GM18873 (cell line): ENCODE measurements at regions not wholly inside any gene's neighbourhood (a gene's known extent, or its start where the extent isn't known, plus 50 kb on each side); places are given as distances from the start of the nearest gene placed in this dataset.
"Not testable (repeated sequence)": the region's sequence is repeated elsewhere in the genome, so short reads cannot be mapped to it uniquely, and the experiment has no call there.

ENCODE experiments used
- ATAC-seq: cut with Tn5 transposase; IDR thresholded peaks from one replicate; pipeline ENCODE4 v1.9.1; 2021; ENCODE audit warnings: mild to moderate bottlenecking, moderate library complexity, moderate number of reproducible peaks; ENCODE audit not compliant: unreplicated experiment, low FRiP score

DNA sequence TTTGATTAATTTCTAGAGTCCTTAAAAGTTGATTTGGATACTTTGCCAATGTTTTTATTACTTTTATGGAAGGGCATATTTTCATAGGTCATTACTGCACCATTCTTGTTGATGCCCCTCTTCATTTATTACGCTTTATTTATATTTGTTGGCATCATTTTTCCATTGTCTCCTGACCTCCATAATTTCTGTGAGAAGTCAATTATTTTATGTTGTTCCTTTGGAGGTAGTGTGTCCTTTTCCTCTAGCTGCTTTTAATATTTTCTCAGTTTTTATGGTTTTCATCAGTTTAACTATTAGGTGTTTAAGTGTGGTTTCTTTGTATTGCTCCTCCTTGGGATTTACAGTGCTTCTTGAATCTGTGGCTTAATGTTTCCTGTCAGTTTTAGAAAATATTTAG lies 134.9 kb downstream of the SAMD9 start:
- no peak for ATAC-seq

DNA sequence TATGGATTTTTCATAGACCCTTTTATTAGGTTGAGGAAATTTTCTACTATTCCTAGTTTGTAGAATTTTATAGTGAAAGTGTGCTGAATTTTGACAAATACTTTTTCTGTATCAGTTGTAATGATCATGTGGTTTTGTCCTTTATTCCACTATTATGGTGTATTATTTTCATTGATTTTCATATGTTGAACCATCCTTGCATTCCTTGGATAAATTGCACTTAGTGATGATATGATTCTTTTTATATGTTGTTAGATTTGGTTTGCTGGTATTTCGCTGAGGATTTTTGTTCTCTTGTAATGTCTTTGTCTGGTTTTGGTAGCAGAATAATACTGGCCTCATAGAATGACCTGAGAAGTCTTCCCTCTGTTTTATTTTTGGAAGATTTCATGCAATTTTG lies 140.6 kb upstream of the CDK6 start:
- no peak for ATAC-seq

DNA sequence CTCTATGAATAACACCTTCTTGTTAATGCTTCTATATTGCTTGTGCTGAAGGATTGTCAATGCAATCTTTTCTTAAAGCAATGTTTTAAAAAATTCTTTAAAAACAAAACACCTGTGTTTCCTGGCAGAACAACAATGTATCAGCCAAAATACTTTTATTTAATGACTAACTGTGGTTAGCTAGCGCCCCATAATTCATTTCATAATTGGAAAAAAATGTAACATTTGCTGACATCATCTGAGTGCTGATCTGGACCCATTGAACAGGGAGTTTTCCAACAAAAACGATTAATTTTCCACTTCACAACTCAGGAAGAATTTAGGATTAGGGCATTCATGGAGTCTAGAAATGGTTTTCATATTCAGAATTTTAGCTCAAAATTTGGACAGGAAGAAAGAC lies 137.6 kb upstream of the CDK6 start:
- ATAC-seq = no peak

DNA sequence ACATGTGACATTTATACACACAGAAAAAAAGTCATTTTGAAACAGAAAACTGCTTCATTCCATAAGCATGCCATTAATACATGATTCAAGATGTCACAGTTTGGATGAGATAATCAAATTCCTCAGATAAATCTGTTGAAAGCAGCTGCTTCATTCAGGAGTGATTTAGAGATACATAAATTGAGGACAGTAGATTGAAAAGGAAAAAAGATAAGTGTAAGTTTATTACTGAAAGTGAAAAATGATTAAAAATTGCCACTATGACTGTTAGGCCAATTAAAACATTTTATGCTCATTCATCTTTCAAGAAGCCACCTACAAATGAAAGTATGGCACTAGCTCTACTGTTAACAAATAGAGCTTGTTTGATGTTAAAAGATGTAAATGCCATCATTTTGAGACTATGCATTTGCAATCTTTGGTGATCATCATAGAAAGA lies 136.9 kb upstream of the CDK6 start:
- no peak for ATAC-seq

DNA sequence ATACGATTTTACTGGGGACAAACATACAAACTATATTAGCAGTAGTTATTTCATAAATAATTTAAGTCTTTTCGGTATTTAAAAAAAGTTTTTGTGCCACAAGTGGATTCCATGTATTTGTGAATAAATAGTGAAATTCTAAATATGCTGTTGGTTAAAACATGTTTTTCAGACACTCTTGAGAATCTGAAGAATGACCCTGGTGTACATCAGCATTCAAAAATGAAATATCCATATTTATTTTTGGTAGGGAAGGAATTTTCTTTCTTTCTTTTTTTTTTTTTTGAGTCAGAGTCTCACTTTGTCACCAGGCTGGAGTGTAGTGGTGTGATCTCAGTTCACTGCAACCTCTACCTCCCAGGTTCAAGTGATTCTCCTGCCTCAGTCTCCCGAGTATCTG lies 136.1 kb upstream of the CDK6 start:
- ATAC-seq = no peak

DNA sequence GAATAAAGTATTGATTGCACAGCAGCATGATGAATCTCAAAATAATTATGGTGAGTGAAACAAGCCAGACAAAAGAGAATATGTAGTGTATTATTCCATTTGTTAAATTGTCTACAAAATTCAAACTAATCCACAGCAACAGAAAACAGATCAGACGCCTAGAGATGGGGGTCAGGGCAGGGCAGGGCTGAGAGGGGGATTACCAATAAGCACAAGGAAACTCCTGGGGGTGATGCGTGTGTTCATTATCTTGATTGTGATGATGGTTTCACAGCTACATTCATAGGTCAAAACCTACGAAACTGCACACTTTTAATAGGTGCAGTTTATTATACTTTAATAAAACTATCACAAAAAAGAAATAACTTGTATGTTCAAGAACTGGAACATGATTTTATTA lies 132.7 kb upstream of the CDK6 start:
- ATAC-seq = no peak

DNA sequence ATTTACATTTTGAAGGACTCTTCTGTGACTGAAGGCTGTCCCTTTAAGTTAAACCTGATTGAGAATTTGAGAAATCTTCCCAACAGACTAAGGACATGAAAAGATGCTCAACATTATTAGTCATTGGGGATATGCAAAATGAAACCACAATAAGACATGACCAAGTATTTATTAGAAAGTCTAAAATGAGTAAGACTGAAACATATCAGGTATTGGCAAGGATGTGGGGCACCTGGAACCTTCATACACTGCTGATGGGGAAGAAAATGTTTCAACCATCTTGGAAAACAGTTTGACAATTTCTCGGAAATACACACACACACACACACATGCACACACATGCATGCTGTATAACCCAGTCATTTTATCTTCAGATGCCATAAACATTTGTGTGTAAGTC lies 132.1 kb upstream of the CDK6 start:
- peak; percentile 91 for ATAC-seq

DNA sequence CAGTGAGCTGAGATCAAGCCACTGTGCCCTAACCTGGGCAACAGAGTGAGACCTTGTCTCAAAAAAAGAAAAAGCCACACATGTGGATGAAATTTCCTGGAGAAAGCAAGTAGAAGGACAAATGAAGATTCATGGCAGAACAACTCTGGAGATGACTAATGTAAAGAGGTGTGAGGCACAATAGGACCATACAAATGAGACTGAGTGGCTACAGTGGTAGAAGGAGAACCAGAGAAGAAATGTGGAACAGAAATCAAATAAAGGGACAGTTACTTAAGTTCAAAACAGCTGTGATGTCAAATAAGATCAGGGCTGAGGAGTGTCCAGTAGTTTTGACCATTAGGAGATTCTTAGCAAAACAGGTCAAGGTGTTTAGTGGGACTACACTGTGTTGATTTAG lies 130.9 kb upstream of the CDK6 start:
- no peak for ATAC-seq

DNA sequence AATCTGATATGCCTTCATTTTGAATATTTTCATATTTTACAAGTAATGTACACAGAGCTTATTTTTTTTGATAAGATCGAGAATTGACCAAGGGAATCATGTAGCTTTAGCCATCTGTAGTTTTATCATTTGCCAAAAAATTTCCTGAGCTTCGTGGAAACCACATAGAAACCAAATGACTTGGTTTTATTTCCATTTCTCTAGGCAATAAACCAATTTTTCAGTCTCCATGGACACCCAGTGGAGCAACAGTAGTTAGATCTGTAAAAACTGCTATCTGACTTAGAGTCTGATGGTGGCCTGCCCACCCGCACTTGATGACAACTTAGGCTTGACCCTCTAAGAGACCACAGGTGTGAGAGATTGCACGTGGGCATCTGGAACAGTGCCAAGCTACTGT lies 127.8 kb upstream of the CDK6 start:
- ATAC-seq = no peak

DNA sequence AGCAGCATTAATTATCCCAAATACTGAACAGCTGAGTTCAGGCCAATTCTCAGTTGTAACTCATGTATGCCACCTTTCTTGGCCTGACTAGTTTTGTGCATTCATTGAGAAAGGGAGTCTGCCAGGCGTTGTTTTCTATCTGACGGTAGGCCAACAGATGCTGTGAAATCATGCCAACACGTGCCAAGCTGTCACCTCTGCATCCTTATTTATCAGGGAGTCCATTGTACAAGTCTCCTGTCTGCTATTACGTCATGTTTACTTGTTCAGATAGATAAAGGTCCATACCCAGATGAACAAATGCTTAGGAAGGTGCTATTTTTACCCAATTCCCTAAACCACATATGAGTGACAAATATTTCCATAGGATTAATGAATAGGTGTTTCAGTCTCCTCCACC lies 127.2 kb upstream of the CDK6 start:
- ATAC-seq = no peak

DNA sequence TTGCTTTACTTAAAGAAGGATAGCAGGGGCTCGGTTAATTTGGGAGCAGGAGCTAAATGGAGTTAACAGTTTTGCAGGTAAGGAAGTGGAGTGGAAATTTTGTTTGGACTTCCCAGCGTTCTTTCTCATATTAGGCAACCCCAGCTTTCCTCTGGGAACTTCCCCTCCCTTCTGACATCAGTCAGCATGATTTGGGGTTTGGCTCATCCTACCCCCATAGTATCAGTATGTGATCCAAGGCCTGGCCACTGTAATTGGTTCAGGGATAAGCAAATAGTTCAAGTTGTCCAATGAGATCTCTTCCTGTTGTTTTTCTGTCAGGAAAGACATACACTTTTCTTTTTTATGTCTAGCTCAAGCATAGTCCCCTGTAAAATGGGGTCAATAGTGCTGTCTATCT lies 125.6 kb upstream of the CDK6 start:
- no peak for ATAC-seq

DNA sequence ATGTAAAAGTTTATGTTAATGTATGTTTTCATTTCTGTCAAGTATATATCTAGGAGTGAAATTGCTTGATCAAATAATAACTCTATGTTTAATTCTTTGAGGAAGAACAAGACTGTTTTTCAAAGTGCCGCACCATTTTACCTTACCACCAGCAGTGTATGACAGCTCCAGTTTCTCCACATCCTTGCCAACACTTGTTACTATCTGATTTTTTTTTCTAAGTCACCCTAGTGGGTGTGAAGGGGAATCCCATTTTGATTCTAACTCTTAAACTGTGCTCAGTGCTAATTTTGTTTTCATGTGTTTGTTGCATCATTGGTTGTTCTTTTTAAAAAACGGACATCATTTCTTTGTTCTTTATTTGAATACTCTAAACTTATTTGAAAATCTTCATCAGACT lies 120.2 kb upstream of the CDK6 start:
- ATAC-seq = no peak

DNA sequence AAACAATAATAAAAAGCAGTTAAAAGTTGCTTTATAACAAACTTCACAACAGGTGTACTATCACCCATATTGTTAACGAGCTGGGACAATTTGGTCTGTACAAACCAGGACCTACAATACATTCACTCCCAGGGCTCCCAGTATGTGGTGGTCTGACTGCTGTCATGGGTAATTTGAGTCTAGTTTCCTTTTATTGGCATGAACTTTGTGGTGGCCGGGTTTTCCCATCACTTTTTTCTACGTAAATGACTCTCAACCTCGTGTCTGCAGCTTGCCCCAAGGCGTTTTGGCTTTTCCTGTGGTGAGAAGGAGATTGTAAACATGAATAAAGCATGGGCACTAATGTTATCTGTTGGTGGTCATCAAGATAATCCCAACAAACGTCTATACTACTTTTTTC lies 118.7 kb upstream of the CDK6 start:
- no peak for ATAC-seq

DNA sequence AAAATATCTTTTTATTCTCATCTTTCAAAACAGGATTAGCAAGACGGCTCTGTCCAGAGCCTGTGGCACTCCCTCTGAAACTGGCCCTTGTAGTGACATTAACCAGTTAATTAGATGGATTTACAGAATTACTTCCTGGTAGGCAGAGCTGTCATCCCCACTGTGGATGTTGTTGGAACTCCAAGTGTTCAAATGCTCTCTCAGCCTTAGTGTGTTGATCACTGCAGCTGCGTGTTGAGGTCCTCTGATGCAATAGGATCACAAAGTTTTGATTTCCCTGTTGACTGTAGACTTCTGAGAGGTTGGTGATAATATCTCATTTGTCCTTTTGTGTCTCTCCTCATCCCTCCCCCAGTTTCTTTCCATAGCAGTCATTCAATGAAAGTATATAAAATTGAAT lies 117.3 kb upstream of the CDK6 start:
- ATAC-seq = no peak

DNA sequence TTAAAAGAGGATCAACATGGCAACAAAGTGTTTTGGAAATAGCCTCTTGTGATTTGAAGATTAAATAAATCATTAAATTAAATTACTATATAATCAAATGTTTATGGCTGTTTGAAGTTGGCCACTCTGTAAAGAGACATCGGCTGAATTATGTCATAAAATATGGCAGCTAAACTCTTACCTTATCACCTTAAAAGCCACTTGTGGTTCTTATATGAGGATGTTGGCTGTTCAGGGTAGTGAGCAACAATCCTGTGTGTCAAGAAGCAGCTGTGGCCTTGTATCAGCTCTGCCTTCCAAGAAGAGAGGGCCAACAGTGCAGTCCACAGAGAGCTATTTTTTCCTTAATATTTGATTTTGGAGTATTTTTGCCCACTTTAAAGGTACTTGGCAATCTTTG lies 113.4 kb upstream of the CDK6 start:
- ATAC-seq = no peak

DNA sequence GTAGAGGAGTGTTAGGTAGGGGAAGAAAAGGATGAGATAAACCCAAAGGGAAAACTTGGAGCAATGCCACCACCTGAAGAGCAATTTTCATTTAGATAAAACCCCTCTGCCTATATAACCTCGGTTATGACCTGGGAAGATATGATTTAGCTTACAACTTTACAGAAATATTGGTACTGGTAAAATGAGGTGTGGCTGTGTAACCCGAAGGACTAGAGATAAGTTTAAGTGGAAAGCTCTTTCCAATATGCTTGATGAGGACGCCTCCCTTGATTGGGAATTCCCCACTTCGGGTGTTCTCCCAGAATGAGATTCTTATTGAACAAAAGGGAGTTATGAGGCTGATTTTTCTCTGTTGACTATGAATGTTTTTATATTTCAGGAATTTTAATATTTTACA lies 109.5 kb upstream of the CDK6 start:
- ATAC-seq = no peak

DNA sequence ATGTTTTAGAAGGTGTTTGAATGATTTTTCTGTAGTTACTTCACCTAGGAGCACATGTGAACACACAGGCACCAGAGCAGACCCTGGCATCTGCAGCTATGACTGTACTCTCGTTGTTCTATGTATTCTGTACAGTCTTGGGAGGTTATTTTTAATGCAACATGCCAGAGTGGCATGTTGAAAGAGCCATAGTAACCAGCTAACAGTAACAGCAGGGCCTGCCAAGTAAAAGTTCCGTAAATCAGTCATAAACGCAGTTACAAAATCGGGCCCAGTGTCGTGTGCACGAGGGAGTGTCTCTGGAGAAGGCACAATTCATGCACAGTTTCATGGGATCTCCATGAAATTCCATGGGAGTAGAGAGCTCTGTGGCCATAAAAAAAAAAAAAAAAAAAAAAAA lies 108.3 kb upstream of the CDK6 start:
- no peak for ATAC-seq

DNA sequence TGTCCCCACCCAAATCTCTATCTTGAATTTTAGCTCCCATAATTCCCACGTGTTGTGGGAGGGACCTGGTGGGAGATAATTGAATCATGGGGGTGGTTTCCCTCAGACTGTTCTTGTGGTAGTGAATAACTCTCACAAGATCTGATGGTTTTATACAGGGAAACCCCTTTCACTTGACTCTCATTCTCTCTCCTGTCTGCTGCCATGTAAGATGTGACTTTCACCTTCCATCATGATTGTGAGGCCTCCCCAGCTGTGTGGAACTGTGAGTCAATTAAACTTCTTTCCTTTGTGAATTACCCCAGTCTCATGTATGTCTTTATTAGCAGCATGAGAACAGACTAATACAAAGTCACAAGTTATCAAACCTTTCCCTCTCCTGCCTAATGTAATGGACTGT lies 106.3 kb upstream of the CDK6 start:
- ATAC-seq = not testable (repeated sequence)

DNA sequence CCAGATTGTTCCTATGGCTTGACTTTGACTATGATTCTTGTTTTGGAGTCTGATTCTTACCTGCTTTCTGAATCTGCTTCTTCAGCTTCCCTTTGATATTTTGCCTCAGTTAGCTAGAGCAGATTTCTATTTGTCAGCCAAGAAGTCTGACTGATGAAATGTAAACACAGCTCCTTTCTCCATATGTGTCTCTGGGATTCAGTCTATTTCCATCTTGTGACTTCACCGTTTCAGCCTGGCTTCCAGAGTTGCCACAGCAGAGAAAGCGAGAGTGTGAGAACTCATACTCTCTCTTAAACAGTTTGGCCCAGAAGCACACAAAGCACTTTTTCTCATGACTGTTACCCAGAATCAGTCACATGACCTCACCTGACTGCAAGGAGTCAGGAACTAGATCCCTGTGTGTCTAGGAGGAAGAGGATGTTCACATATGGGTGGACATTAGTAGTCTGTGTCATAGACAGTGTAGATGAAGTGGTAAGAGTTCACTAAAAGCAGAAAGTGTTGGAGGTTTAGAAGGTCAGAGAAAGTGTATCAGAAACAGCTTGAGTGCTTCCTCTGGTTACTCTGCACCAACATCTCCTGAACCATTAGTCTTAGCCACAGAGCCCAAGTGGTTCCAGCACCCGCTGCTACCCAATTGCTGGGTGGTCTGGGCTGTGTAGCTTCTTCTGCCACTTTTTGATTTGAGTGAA lies 103.4 kb upstream of the CDK6 start:
- ATAC-seq = no peak

DNA sequence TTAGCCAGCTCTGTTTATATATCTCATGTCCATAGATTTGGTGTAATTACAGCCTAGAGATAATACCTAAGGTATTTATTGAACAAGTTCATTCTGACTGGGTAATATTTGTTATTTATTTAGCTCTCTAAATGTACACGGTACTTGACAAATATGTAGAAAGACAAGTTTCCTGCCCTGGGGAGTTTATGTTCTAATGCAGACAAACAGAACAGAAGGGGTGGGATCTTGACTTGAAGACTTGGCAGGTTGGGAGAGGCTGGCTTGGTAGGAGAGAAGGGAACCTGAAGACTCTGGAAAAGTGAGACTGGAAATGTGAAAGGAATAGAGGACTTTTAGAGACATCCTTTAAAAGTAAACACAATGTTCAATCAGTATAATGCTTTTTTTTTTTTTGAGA lies 97.7 kb upstream of the CDK6 start:
- ATAC-seq = no peak

DNA sequence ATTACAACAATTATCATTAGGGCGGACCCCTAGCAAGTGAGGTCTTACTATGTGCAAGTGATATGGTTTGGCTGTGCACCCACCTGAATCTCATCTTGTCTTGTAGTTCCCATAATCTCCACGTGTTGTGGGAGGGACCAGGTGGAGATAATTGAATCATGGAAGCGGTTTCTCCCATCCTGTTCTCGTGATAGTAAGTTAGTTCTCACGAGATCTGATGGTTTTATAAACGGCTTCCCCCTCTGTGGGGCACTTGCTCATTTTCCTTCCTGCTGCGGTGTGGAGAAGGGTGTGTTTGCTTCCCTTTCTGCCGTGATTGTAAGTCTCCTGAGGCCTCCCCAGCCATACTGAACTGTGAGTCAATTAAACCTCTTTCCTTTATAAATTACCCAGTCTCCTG lies 96.1 kb upstream of the CDK6 start:
- ATAC-seq = no peak

DNA sequence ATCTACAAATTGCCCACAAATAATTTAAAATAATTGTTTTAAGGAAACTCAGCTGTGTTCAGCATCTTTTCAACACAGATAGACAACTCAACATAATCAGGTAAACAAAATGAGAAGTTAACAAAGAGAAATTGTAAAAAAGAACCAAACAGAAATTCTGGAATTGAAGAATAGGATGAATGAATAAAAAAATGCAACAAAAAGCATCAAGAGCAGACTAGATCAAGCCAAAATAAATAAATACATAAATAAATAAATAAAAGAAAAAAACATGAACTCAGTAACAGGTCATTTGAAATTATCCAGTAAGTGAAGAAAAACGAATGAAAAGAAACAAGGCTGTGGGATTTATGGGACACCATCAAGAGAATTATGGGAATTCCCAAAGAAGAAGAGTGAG lies 94.0 kb upstream of the CDK6 start:
- ATAC-seq = no peak

DNA sequence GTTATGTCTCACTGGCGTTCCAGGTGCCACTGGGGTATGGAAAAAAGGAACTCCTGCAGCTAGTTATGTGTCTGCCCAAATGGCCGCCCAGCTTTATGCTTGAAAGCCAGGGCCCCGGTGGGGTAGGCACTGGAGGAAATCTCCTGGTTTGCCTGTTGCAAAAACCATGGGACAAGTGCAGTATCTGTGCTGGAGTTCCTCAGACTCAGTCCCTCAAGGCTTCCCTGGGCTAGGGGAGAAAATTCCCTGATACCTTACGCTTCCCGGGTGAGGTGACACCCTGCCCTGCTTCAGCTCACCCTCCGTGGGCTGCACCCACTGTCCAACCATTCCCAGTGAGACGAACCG lies 90.3 kb upstream of the CDK6 start:
- ATAC-seq = no peak
